SU-DHL-6 (cell line): ENCODE measurements at regions not wholly inside any gene's neighbourhood (a gene's known extent, or its start where the extent isn't known, plus 50 kb on each side); places are given as distances from the start of the nearest gene placed in this dataset.

Experiments
- H2AFZ ChIP-seq: fragments of 200-600 bp; sonication (generic); 2 replicates; pipeline ENCODE4 v1.6.1; 2014; ENCODE audit warnings: low read depth, mild to moderate bottlenecking, moderate library complexity, mixed read lengths, antibody characterized with exemption, low read length; ENCODE audit not compliant: severe bottlenecking
- H3F3A ChIP-seq: fragments of 200-600 bp; shearing (Covaris generic); 2 replicates; pipeline ENCODE4 v1.6.0; 2016; ENCODE audit warnings: antibody characterized with exemption, mild to moderate bottlenecking; ENCODE audit not compliant: insufficient read depth
- H3K27ac ChIP-seq: fragments of 200-600 bp; sonication (generic); 2 replicates; pipeline ENCODE4 v1.5.1; 2016; ENCODE audit warnings: low read depth, mild to moderate bottlenecking, low read length, moderate library complexity, mixed read lengths
- H3K27me3 ChIP-seq: fragments of 200-600 bp; sonication (generic), shearing (Covaris generic); 2 replicates; pipeline ENCODE4 v1.6.0; 2014; ENCODE audit warnings: mild to moderate bottlenecking, low read length
- H3K36me3 ChIP-seq: fragments of 200-600 bp; sonication (generic); 2 replicates; pipeline ENCODE4 v1.6.1; 2014; ENCODE audit warnings: mild to moderate bottlenecking, low read length, mixed read lengths
- H3K4me2 ChIP-seq: fragments of 300-600, 200-600 bp; shearing (Covaris generic), sonication (generic); 2 replicates; pipeline ENCODE4 v1.6.0; 2014; ENCODE audit warnings: low read length, low read depth, mild to moderate bottlenecking; ENCODE audit not compliant: poor library complexity, severe bottlenecking
- H3K4me3 ChIP-seq: fragments of 200-600 bp; sonication (generic); 2 replicates; pipeline ENCODE4 v1.5.1; 2014; ENCODE audit warnings: antibody characterized with exemption, low read length, mild to moderate bottlenecking, mixed read lengths; ENCODE audit not compliant: insufficient read depth, poor library complexity, severe bottlenecking
- H3K79me2 ChIP-seq: fragments of 200-600 bp; sonication (generic); 2 replicates; pipeline ENCODE4 v1.6.1; 2014; ENCODE audit warnings: mild to moderate bottlenecking, low read length, moderate library complexity; ENCODE audit not compliant: insufficient read depth
- H3K9ac ChIP-seq: fragments of 200-600 bp; sonication (generic); 2 replicates; pipeline ENCODE4 v1.7.0; 2014; ENCODE audit warnings: mild to moderate bottlenecking, low read length
- H3K9me2 ChIP-seq: fragments of 200-600 bp; sonication (generic); replicated peaks from 2 replicates; pipeline ENCODE4 v1.6.1; 2014; ENCODE audit warnings: low read length; ENCODE audit not compliant: insufficient read depth
- H3K9me3 ChIP-seq: fragments of 200-600 bp; sonication (generic); 2 replicates; pipeline ENCODE4 v1.6.1; 2014; ENCODE audit warnings: low read length, mixed read lengths; ENCODE audit not compliant: insufficient read depth
- H4K20me1 ChIP-seq: fragments of 200-600 bp; sonication (generic); 2 replicates; pipeline ENCODE4 v1.6.1; 2014; ENCODE audit warnings: low read depth, mild to moderate bottlenecking, antibody characterized with exemption, low read length, moderate library complexity, mixed read lengths
- EZH2phosphoT487 ChIP-seq: fragments of 200-600 bp; sonication (generic), shearing (Covaris generic); conservative IDR thresholded peaks from 2 replicates; pipeline ENCODE4 v1.6.1; 2018; ENCODE audit warnings: mild to moderate bottlenecking, antibody characterized with exemption, low read length, moderate library complexity, mixed read lengths
- TF ChIP-seq, protein P1 (sequence below): fragments of 200-600 bp; sonication (generic); IDR thresholded peaks from one replicate; pipeline ENCODE4 v1.5.1; 2017; ENCODE audit warnings: antibody characterized with exemption, mild to moderate bottlenecking, low read length, moderate library complexity; ENCODE audit not compliant: insufficient read depth, poor library complexity, severe bottlenecking

DNA sequence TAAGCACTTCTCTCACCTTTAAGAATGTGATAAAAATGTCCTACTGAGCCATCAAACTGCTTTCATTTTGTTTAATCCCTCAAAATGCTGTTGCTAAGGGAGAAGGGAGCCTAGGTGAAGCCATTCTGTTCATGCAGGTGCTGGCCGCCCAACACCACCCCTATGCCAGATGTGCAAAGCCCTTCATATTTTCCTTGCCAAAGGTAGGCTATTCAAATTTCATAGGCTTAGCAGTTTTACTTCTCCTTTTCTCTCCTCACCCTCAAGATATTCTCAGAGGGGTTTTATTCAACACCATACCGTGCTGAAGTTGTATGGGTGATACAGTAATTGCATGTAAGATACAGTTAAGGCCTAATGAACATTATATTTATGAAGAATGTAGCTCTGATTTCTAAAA lies 461.7 kb downstream of the GXYLT1 start:
- no peak overlapping the region for H3K27ac ChIP-seq
- no peaks in the 10 kb centered on the region for H3F3A ChIP-seq
- no peak for TF ChIP-seq EZH2phosphoT487
- TF ChIP-seq, protein P1, sequence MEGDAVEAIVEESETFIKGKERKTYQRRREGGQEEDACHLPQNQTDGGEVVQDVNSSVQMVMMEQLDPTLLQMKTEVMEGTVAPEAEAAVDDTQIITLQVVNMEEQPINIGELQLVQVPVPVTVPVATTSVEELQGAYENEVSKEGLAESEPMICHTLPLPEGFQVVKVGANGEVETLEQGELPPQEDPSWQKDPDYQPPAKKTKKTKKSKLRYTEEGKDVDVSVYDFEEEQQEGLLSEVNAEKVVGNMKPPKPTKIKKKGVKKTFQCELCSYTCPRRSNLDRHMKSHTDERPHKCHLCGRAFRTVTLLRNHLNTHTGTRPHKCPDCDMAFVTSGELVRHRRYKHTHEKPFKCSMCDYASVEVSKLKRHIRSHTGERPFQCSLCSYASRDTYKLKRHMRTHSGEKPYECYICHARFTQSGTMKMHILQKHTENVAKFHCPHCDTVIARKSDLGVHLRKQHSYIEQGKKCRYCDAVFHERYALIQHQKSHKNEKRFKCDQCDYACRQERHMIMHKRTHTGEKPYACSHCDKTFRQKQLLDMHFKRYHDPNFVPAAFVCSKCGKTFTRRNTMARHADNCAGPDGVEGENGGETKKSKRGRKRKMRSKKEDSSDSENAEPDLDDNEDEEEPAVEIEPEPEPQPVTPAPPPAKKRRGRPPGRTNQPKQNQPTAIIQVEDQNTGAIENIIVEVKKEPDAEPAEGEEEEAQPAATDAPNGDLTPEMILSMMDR: no peak

DNA sequence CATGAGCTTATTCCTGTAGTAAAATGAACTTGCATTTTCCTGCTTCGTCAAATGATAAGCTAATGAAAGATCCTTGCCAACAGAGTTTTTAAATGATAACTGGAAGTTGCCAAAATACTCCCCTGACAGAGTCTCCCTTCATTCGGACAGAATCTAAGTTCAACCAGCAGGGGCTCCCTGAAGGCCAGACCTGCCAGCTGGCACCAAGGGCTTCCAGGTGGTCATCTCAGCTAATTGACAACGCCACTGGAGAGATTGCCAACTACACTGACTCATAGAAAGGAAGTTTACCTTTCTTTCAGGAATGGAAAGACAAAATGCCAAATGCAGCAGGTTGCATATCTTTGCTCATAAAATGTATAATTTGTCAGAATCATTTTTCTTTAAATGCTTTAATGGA lies 462.8 kb downstream of the GXYLT1 start:
- Histone ChIP-seq H3K9me3 (no peaks in the 10 kb centered on the region), H3K79me2 (no peaks in the 10 kb centered on the region), H3K9ac (no peak overlapping the region), H3K27me3 (no peaks in the 10 kb centered on the region), H2AFZ (no peak overlapping the region), H3F3A (no peaks in the 10 kb centered on the region), H4K20me1 (no peaks in the 10 kb centered on the region), H3K4me2 (no peak overlapping the region), H3K36me3 (no peaks in the 10 kb centered on the region), H3K4me3 (no peak overlapping the region), H3K9me2 (no peaks in the 10 kb centered on the region), H3K27ac (no peak overlapping the region)
- no peak for TF ChIP-seq EZH2phosphoT487
- TF ChIP-seq, protein P1: no peak

More for the DNA sequence above, 461.7 kb downstream of the GXYLT1 start:
- H4K20me1 ChIP-seq: no peaks in the 10 kb centered on the region
- H3K9me3 ChIP-seq: no peaks in the 10 kb centered on the region
- no peaks in the 10 kb centered on the region for H3K36me3 ChIP-seq
- no peak overlapping the region for H3K9ac ChIP-seq
- no peak overlapping the region for H3K4me3 ChIP-seq
- no peaks in the 10 kb centered on the region for H3K27me3 ChIP-seq
- H2AFZ ChIP-seq: no peak overlapping the region
- H3K9me2 ChIP-seq: no peaks in the 10 kb centered on the region
- no peaks in the 10 kb centered on the region for H3K79me2 ChIP-seq
- H3K4me2 ChIP-seq: no peak overlapping the region

DNA sequence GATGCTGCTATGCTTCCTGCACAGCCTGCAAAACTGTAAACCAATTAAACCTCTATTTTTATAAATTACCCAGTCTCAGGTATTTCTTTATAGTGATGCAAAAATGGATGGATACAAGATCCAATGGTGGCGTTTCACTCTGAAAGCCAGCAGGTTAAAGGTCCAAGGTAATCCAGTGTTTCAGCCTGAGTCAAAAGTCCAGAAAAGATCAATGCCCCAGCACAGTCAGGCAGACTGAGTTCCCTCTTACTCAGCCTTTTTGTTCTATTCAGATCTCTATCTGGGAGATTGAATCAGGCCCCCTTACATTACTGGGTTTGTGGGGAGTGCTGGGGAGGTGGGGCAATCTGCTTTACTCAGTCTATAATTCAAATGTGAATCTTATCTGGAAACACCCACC lies 464.5 kb downstream of the GXYLT1 start:
- no peak overlapping the region for H3K27ac ChIP-seq
- no peaks in the 10 kb centered on the region for H3F3A ChIP-seq
- no peak overlapping the region for H3K9ac ChIP-seq
- no peaks in the 10 kb centered on the region for H3K27me3 ChIP-seq
- H3K36me3 ChIP-seq: no peaks in the 10 kb centered on the region
- H3K4me2 ChIP-seq: no peak overlapping the region
- no peaks in the 10 kb centered on the region for H4K20me1 ChIP-seq
- TF ChIP-seq, protein P1: no peak
- TF ChIP-seq EZH2phosphoT487: no peak
- H3K9me3 ChIP-seq: no peaks in the 10 kb centered on the region
- H3K9me2 ChIP-seq: no peaks in the 10 kb centered on the region
- H2AFZ ChIP-seq: no peak overlapping the region
- no peak overlapping the region for H3K4me3 ChIP-seq
- H3K79me2 ChIP-seq: no peaks in the 10 kb centered on the region
